Panc1 (cell line): ENCODE measurements at regions not wholly inside any gene's neighbourhood (a gene's known extent, or its start where the extent isn't known, plus 50 kb on each side); places are given as distances from the start of the nearest gene placed in this dataset.

Experiments
- ATAC-seq: fragments of 200-7000 bp; cut with Tn5 transposase; 2 replicates; pipeline ENCODE4 v1.9.1; 2020; ENCODE audit warnings: mild to moderate bottlenecking, moderate library complexity
- BruUV-seq: library from RNA; stranded (reverse); fragments of 400-500 nt; replicated peaks from 2 replicates; lab custom pipeline; 2021; lab: Mats Ljungman, UMichigan
- CTCF ChIA-PET: fragments of 300-600 bp; sonication (Branson Sonifier 250); formaldehyde crosslinking; loops from one replicate; lab custom pipeline; 2022; ENCODE audit warnings: antibody characterized with exemption; lab: Charles Lee
- POLR2A ChIA-PET: fragments of 300-600 bp; sonication (Branson Sonifier 250); formaldehyde crosslinking; loops from one replicate; lab custom pipeline; 2022; ENCODE audit warnings: antibody characterized with exemption; lab: Charles Lee
- DNase-seq: peaks from one replicate; pipeline ENCODE4 v3.0.0-alpha.2; 2010; ENCODE audit warnings: low read depth, low spot score
- H3K27ac ChIP-seq: 2 replicates; pipeline ENCODE4 v1.5.1; 2011; ENCODE audit warnings: mild to moderate bottlenecking, low read length, inconsistent platforms
- H3K27me3 ChIP-seq: fragments of 200-500 bp; sonication (Bioruptor generic); 2 replicates; pipeline ENCODE4 v1.6.0; 2014; ENCODE audit warnings: low read length, inconsistent platforms; ENCODE audit not compliant: control insufficient read depth, insufficient read depth
- H3K36me3 ChIP-seq: fragments of 200-500 bp; sonication (Bioruptor generic); 2 replicates; pipeline ENCODE4 v1.5.1; 2014; ENCODE audit warnings: inconsistent platforms, mild to moderate bottlenecking, low read length, moderate library complexity; ENCODE audit not compliant: control insufficient read depth, insufficient read depth
- H3K4me1 ChIP-seq: 2 replicates; pipeline ENCODE4 v1.5.1; 2011; ENCODE audit warnings: inconsistent platforms, mild to moderate bottlenecking, low read length, moderate library complexity; ENCODE audit not compliant: control insufficient read depth, insufficient read depth
- H3K4me3 ChIP-seq, 2 experiments: 2 replicates each; pipeline ENCODE4 v1.5.1; 2011 to 2012; ENCODE audit warnings: low read depth in 2 of 2, low read length in 2 of 2, mild to moderate bottlenecking in 2 of 2, inconsistent platforms in 1 of 2, moderate library complexity in 1 of 2
- H3K9me3 ChIP-seq: fragments of 200-500 bp; sonication (Bioruptor generic); 2 replicates; pipeline ENCODE4 v1.5.1; 2014; ENCODE audit warnings: low read depth, mild to moderate bottlenecking, inconsistent platforms, low read length, moderate library complexity; ENCODE audit not compliant: control insufficient read depth, insufficient read depth
- CTCF ChIP-seq: fragments of 450-650 bp; IDR thresholded peaks from 2 replicates; pipeline ENCODE4 v1.5.1; 2017; ENCODE audit warnings: mild to moderate bottlenecking
- POLR2AphosphoS5 ChIP-seq: IDR thresholded peaks from 2 replicates; pipeline ENCODE4 v1.6.1; 2012; ENCODE audit warnings: mild to moderate bottlenecking, low read depth, low read length, moderate library complexity
- REST ChIP-seq, 2 experiments: IDR thresholded peaks; 2 replicates each; pipeline ENCODE4 v1.6.1; 2011 to 2012; ENCODE audit warnings: low read depth in 2 of 2, control low read depth in 1 of 2, low read length in 1 of 2, mild to moderate bottlenecking in 1 of 2, moderate library complexity in 1 of 2; ENCODE audit not compliant: insufficient read depth in 1 of 2
- SIN3A ChIP-seq: IDR thresholded peaks from 2 replicates; pipeline ENCODE4 v1.6.1; 2012; ENCODE audit warnings: low read depth, mild to moderate bottlenecking, low read length, moderate library complexity, borderline replicate concordance; ENCODE audit not compliant: insufficient read depth
- TCF7L2 ChIP-seq: IDR thresholded peaks from 2 replicates; pipeline ENCODE4 v1.6.1; 2011; ENCODE audit warnings: mild to moderate bottlenecking, low read depth, low read length, inconsistent platforms
- in situ Hi-C: cut with HindIII; loops from 2 replicates; pipeline ENCODE4 v1.10.0; 2016; ENCODE audit warnings: low sequenced_read_pairs, low pct_unique_long_range_greater_than_20kb
- intact Hi-C: fragments of 100-400 bp; cut with micrococcal nuclease; formaldehyde crosslinking; loops from one replicate; pipeline ENCODE4 v1.10.0; 2022; ENCODE audit not compliant: unreplicated experiment

GRCh38 chr10:9028231-9028630, 973.7 kb downstream of the GATA3 start:
- no TSS peak for BruUV-seq
- no peaks in the 10 kb centered on the region for H3K4me1 ChIP-seq
- H3K4me3 ChIP-seq: no peak overlapping the region
- H3K27ac ChIP-seq: no peak overlapping the region
- H3K27me3 ChIP-seq: no peaks in the 10 kb centered on the region
- CTCF ChIA-PET: no interaction called here
- POLR2A ChIA-PET: no interaction called here
- TF ChIP-seq POLR2AphosphoS5 (no peak), REST (IDR thresholded peaks at IDR 0.05; ENCODE audit: insufficient read depth in 1 of 2, low read depth in 2 of 2, low read length in 1 of 2) (no peak), SIN3A (no peak), CTCF (no peak), TCF7L2 (no peak)
- intact Hi-C loops (no loop called here), in situ Hi-C loops (no loop called here)
- ATAC-seq (no peak), DNase-seq (no peak)
- H3K9me3 ChIP-seq: no peaks in the 10 kb centered on the region
- no peaks in the 10 kb centered on the region for H3K36me3 ChIP-seq

- no peaks in the 10 kb centered on the region for H3K27me3 ChIP-seq
- H3K36me3 ChIP-seq: no peaks in the 10 kb centered on the region
- no peaks in the 10 kb centered on the region for H3K4me1 ChIP-seq
- in situ Hi-C loops: no loop called here
- no TSS peak for BruUV-seq
- H3K27ac ChIP-seq: no peak overlapping the region
- ChIA-PET CTCF (no interaction called here), POLR2A (no interaction called here)
- no peak for ATAC-seq
- no peak for DNase-seq
- no peaks in the 10 kb centered on the region for H3K9me3 ChIP-seq
- intact Hi-C loops: no loop called here
- H3K4me3 ChIP-seq: no peak overlapping the region
- TF ChIP-seq SIN3A (no peak), REST (IDR thresholded peaks at IDR 0.05; ENCODE audit: insufficient read depth in 1 of 2, low read depth in 2 of 2, low read length in 1 of 2) (no peak), TCF7L2 (no peak), CTCF (no peak), POLR2AphosphoS5 (no peak)
Observed at GRCh38 chr10:9035355-9035754, 980.9 kb downstream of the GATA3 start.
